ENCODE measurements at regions not wholly inside any gene's neighbourhood (a gene's known extent, or its start where the extent isn't known, plus 50 kb on each side); places are given as distances from the start of the nearest gene placed in this dataset.
"Not testable (repeated sequence)": the region's sequence is repeated elsewhere in the genome, so short reads cannot be mapped to it uniquely, and the experiment has no call there.

- H3K27ac ChIP-seq (ENCODE audit: low read depth, low read length), result not testable (repeated sequence)
Measured at GRCh38 chr3:94507354-94507753, 444.5 kb downstream of the NSUN3 start.

More at GRCh38 chr3:94507354-94507753, 444.5 kb downstream of the NSUN3 start:
- H3K79me2 ChIP-seq (ENCODE audit: control insufficient read depth in 1 of 2, insufficient read depth in 2 of 2, low read length in 2 of 2); DNase-seq (ENCODE audit: low read depth in 1 of 2, low spot score in 2 of 2); H4K91ac ChIP-seq (replicated peaks; ENCODE audit: insufficient read length, low read length); H2BK12ac ChIP-seq (ENCODE audit: low read depth, low read length); H3K18ac ChIP-seq (ENCODE audit: extremely low read depth, low read length); H2BK20ac ChIP-seq (ENCODE audit: low read length); H4K8ac ChIP-seq (ENCODE audit: extremely low read depth, insufficient read depth, low read length); H3K23ac ChIP-seq (ENCODE audit: insufficient read length); H3K9ac ChIP-seq (replicated peaks in 1 of 4; ENCODE audit: extremely low read depth in 1 of 4, low read depth in 3 of 4, low read length in 3 of 4); H2BK15ac ChIP-seq (ENCODE audit: low read length); H2AFZ ChIP-seq (ENCODE audit: low read length); H2BK120ac ChIP-seq (replicated peaks; ENCODE audit: low read depth, low read length); H3K4me1 ChIP-seq (replicated peaks in 1 of 4; ENCODE audit: control insufficient read depth in 3 of 4, insufficient read depth in 4 of 4, low read length in 3 of 4); H3K56ac ChIP-seq (replicated peaks; ENCODE audit: insufficient read length, low read depth, low read length); H3K4ac ChIP-seq (replicated peaks; ENCODE audit: insufficient read length, low read depth, low read length); H3K36me3 ChIP-seq (ENCODE audit: control insufficient read depth in 2 of 4, insufficient read depth in 4 of 4, low read length in 3 of 4); H3K79me1 ChIP-seq (ENCODE audit: low read depth, low read length); H3K4me2 ChIP-seq (ENCODE audit: insufficient read depth in 1 of 2, low read depth in 2 of 2, low read length in 2 of 2); H2BK5ac ChIP-seq (ENCODE audit: low read depth, low read length); H3K4me3 ChIP-seq (ENCODE audit: extremely low read depth in 1 of 4, insufficient read depth in 2 of 4, low read depth in 3 of 4, low read length in 4 of 4); POLR2A ChIA-PET (ENCODE audit: partially characterized antibody); H3K14ac ChIP-seq (ENCODE audit: insufficient read length); H3K27me3 ChIP-seq (replicated peaks in 1 of 4; ENCODE audit: control insufficient read depth in 3 of 4, extremely low read depth in 1 of 4, insufficient read depth in 3 of 4, low read length in 3 of 4); H2AK5ac ChIP-seq (ENCODE audit: low read depth, low read length); H3K23me2 ChIP-seq (ENCODE audit: low read depth, low read length); H4K5ac ChIP-seq (ENCODE audit: insufficient read length, low read depth, low read length); CTCF ChIA-PET (ENCODE audit: partially characterized antibody); H3K9me3 ChIP-seq (ENCODE audit: insufficient read depth in 2 of 2, low read depth in 1 of 2, low read length in 1 of 2); H4K20me1 ChIP-seq (replicated peaks in 1 of 2; ENCODE audit: control insufficient read depth in 1 of 2, insufficient read depth in 2 of 2, low read length in 2 of 2): not testable (repeated sequence)
- 98% methylated on average over 17 of the region's 25 CpGs; no CpG with 5 or more reads in 1 of the 2 experiments for WGBS, 2 experiments (ENCODE audit: extremely low coverage in 1 of 2, insufficient coverage in 1 of 2, insufficient read length in 1 of 2, insufficient replicate concordance in 2 of 2, low coverage in 1 of 2, low lambda C conversion rate in 2 of 2, missing lambda C conversion rate in 1 of 2)
- FAIRE-seq, result peak; percentile 45

All from H1 (cell line).